ENCODE measurements at regions not wholly inside any gene's neighbourhood (a gene's known extent, or its start where the extent isn't known, plus 50 kb on each side); places are given as distances from the start of the nearest gene placed in this dataset.

GRCh38 chr2:16346671-16347070 is 319.0 kb downstream of the CYRIA start:
- H2BK120ac ChIP-seq (ENCODE audit: low read depth, low read length): no peak overlapping the region
- H3K23ac ChIP-seq (ENCODE audit: low read depth, low read length): no peak overlapping the region
- no peak overlapping the region for H3K4ac ChIP-seq (ENCODE audit: low read depth, low read length)
- no peaks in the 10 kb centered on the region for H3K79me1 ChIP-seq (ENCODE audit: low read depth in 1 of 2, low read length in 2 of 2)
- H3K4me1 ChIP-seq (ENCODE audit: control insufficient read depth, insufficient read depth, low read length): no peaks in the 10 kb centered on the region
- peaks cover 7% of the 10 kb centered on the region; the same call in 1 of the 2 replicates for H3K9me3 ChIP-seq (ENCODE audit: control insufficient read depth, insufficient read depth, low read length)
- H2AK5ac ChIP-seq (ENCODE audit: low read depth, low read length): no peak overlapping the region
- no peak overlapping the region for H3K27ac ChIP-seq (ENCODE audit: insufficient read depth, low read length)
- H2BK15ac ChIP-seq (ENCODE audit: low read depth, low read length): no peak overlapping the region
- dilution Hi-C loops (cut with HindIII; ENCODE audit: low sequenced_read_pairs, unreplicated experiment) (no loop called here), in situ Hi-C loops (cut with MboI; ENCODE audit: low sequenced_read_pairs) (no loop called here), intact Hi-C loops (cut with micrococcal nuclease) (no loop called here)
- DNase-seq (no peak), ATAC-seq (ENCODE audit: low read depth) (no peak)
- no peak overlapping the region for H2BK20ac ChIP-seq (ENCODE audit: low read depth, low read length)
- ChIA-PET POLR2A (ENCODE audit: unreplicated experiment) (no interaction called here), CTCF (no interaction called here)
- H3K18ac ChIP-seq (ENCODE audit: low read depth, low read length): no peak overlapping the region
- H3K14ac ChIP-seq (replicated peaks; ENCODE audit: low read depth, low read length): no peak overlapping the region
- no peak overlapping the region for H3K4me3 ChIP-seq (ENCODE audit: insufficient read depth, low read depth, low read length)
- H2AFZ ChIP-seq (replicated peaks; ENCODE audit: low read length, poor library complexity): no peak overlapping the region
- no peak overlapping the region for H3K56ac ChIP-seq (ENCODE audit: extremely low read depth, insufficient read depth, low read length)
- TF ChIP-seq BHLHE40 (IDR thresholded peaks at IDR 0.05; ENCODE audit: low read depth, low read length) (no peak), SMC3 (IDR thresholded peaks at IDR 0.05; ENCODE audit: low read depth, low read length) (no peak), ELK1 (IDR thresholded peaks at IDR 0.05; ENCODE audit: borderline replicate concordance, low read depth, low read length) (no peak), MAZ (IDR thresholded peaks at IDR 0.05; ENCODE audit: borderline replicate concordance, low read depth, low read length) (no peak), MXI1 (IDR thresholded peaks at IDR 0.05; ENCODE audit: borderline replicate concordance, low read depth, low read length) (no peak), CEBPB (IDR thresholded peaks at IDR 0.05; ENCODE audit: low read depth, low read length) (no peak), NFE2L2 (IDR thresholded peaks at IDR 0.05; ENCODE audit: low read depth, low read length) (no peak), POLR2A (IDR thresholded peaks at IDR 0.05; ENCODE audit: low read depth, low read length) (no peak), RAD21 (IDR thresholded peaks at IDR 0.05; ENCODE audit: low read length) (no peak), FOS (IDR thresholded peaks at IDR 0.05; ENCODE audit: low read depth, low read length) (no peak), RFX5 (IDR thresholded peaks at IDR 0.05; ENCODE audit: low read depth, low read length) (no peak), USF2 (IDR thresholded peaks at IDR 0.05; ENCODE audit: low read depth, low read length) (no peak), CTCF (conservative IDR thresholded peaks at IDR 0.05; ENCODE audit: low read depth, low read length) (no peak), CHD1 (IDR thresholded peaks at IDR 0.05; ENCODE audit: low read depth, low read length) (no peak), MAFK (IDR thresholded peaks at IDR 0.05; ENCODE audit: low read depth, low read length) (no peak)
- WGBS, 2 experiments (ENCODE audit: extremely low coverage in 2 of 2, insufficient read length in 1 of 2): no CpG with 5 or more reads among the region's 3 CpGs
- no peaks in the 10 kb centered on the region for H3K27me3 ChIP-seq (ENCODE audit: control insufficient read depth, insufficient read depth, low read length)
- no peak overlapping the region for H4K8ac ChIP-seq (ENCODE audit: low read depth in 2 of 2, low read length in 2 of 2)
- H4K20me1 ChIP-seq (ENCODE audit: insufficient read depth, low read length): no peaks in the 10 kb centered on the region
- no peak overlapping the region for H2BK5ac ChIP-seq (ENCODE audit: low read depth, low read length, poor library complexity, severe bottlenecking)
- no peak overlapping the region for H4K5ac ChIP-seq (ENCODE audit: low read depth, low read length)
- no peaks in the 10 kb centered on the region for H3K36me3 ChIP-seq (ENCODE audit: control insufficient read depth, insufficient read depth, low read length)
- H3K9ac ChIP-seq (ENCODE audit: low read depth, low read length): no peak overlapping the region
- BruUV-seq (replicated peaks): no TSS peak
- no peak overlapping the region for H4K91ac ChIP-seq (ENCODE audit: insufficient read depth, low read depth, low read length)
- H3K4me2 ChIP-seq (ENCODE audit: low read depth, low read length): no peak overlapping the region
- no peaks in the 10 kb centered on the region for H3K9me1 ChIP-seq (ENCODE audit: insufficient read depth, low read length)
- H2AK9ac ChIP-seq (replicated peaks; ENCODE audit: low read depth, low read length, poor library complexity): no peak overlapping the region

Measured in IMR-90 (cell line).